Mesodermal cell (in vitro differentiated cells): ENCODE measurements at regions not wholly inside any gene's neighbourhood (a gene's known extent, or its start where the extent isn't known, plus 50 kb on each side); places are given as distances from the start of the nearest gene placed in this dataset.

Source experiments
- H3K27ac ChIP-seq: 2 replicates; pipeline ENCODE4 v1.7.0; 2013; ENCODE audit warnings: mild to moderate bottlenecking, low read depth, low read length, moderate library complexity; ENCODE audit not compliant: severe bottlenecking
- H3K36me3 ChIP-seq: 2 replicates; pipeline ENCODE4 v1.7.1; 2013; ENCODE audit warnings: mild to moderate bottlenecking, low read length, moderate library complexity; ENCODE audit not compliant: control insufficient read depth, insufficient read depth
- H3K4me1 ChIP-seq: one replicate; pipeline ENCODE4 v1.7.1; 2013; ENCODE audit warnings: mild to moderate bottlenecking, low read length; ENCODE audit not compliant: insufficient read depth, control insufficient read depth, poor library complexity, severe bottlenecking
- H3K4me3 ChIP-seq: 2 replicates; pipeline ENCODE4 v1.7.0; 2013; ENCODE audit warnings: low read length, control low read depth, mild to moderate bottlenecking; ENCODE audit not compliant: insufficient read depth, poor library complexity, severe bottlenecking; ENCODE audit errors: extremely low read depth
- H3K9me3 ChIP-seq: 2 replicates; pipeline ENCODE4 v1.7.1; 2013; ENCODE audit warnings: mild to moderate bottlenecking, low read length, moderate library complexity; ENCODE audit not compliant: control insufficient read depth
- whole genome bisulfite sequencing, 2 experiments: methylation state at CpG; one replicate each; pipeline ENCODE4 v1.1.5; 2013; ENCODE audit warnings: missing lambda C conversion rate in 2 of 2; ENCODE audit not compliant: insufficient coverage in 2 of 2; 5-methylcytosine and 5-hydroxymethylcytosine counted together

DNA sequence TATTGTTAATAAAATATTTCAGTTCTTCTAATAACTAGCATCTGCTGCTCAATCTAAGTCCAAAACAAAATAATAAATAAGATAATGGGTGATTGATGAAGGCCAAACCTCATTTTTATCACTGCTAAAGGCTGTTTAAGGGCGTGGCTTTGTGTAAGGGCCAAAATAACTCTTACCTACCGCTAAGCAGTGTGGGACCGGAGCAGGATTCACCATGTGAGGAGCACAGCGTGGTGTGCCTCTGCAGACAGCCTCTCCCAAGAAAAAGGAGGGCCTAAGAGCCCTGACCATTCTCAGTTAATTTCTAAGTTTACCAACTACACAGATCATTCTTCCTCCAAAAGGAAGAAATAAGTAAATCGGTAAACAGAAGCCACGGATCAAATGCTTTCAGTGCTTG lies 353.7 kb downstream of the ARL6IP6 start:
- 89 to 92% methylated on average over 3 of the region's 6 CpGs for WGBS, 2 experiments
- Histone ChIP-seq H3K4me3 (no peak overlapping the region), H3K36me3 (no peaks in the 10 kb centered on the region), H3K27ac (no peak overlapping the region), H3K9me3 (no peaks in the 10 kb centered on the region), H3K4me1 (no peaks in the 10 kb centered on the region)

DNA sequence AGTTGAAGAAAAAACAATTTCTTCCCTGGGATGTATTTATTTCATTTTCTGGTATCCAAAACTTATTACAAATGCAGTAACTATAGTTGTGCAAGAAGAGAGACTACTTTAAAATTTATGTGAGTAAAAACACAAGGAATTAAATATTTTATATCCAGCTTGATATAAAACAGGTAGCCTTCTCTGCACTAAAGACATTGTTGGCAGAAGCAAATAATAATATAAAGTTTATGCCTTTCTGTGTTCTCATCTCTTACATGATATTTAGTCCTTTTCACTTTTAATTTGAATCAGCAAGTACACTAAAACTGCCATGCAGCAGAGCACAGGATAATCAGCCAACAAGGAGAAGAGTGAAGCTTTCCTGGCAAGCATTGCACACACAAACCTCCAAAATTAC lies 352.7 kb downstream of the ARL6IP6 start:
- Histone ChIP-seq H3K4me1 (no peaks in the 10 kb centered on the region), H3K9me3 (no peaks in the 10 kb centered on the region), H3K36me3 (no peaks in the 10 kb centered on the region), H3K4me3 (no peak overlapping the region), H3K27ac (no peak overlapping the region)

DNA sequence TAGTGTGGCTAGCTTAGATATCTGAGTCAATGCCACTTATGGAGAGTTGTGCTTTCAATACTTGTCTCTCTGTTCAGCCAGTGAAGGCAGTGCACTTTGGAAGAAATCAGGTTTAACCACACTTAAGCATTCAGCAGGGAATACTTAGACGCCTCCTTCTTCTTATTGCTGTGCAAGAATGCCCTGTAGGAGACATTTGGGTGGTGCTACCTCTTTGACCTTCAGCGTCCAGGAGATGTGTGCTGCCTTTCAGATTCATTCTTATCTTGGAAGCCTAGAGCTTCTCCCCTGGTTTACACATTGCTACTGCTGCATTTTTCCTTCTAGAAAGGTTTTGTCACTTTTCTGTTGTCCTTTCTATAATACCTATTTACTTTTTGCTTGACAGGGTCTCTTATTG lies 350.5 kb downstream of the ARL6IP6 start:
- H3K4me3 ChIP-seq: no peak overlapping the region
- 90 to 94% methylated on average over 2 of the region's 2 CpGs for WGBS, 2 experiments
- no peak overlapping the region for H3K27ac ChIP-seq

DNA sequence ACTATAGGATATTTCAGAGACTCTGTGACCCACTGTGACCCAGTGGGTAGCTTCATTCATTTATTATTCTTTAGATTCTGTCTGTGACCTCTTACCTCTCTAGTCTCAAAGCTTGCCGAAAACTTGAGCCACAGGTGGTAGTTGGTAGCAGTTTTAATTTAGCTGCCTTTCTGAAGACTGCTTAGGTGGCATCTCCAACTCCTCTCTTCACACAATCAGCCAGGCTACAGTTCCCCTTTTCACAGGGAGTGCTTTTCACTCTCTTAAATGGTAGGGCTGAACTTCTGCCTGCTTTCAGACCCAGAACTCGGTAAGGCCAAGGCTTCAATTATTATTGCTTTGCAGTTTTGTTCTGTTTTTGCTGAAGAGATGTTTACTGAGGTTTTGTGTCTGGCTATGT lies 349.6 kb downstream of the ARL6IP6 start:
- Histone ChIP-seq H3K27ac (no peak overlapping the region), H3K9me3 (no peaks in the 10 kb centered on the region), H3K4me3 (no peak overlapping the region), H3K4me1 (no peaks in the 10 kb centered on the region), H3K36me3 (no peaks in the 10 kb centered on the region)
- WGBS, 2 experiments: no CpG with 5 or more reads among the region's 2 CpGs

More for the DNA sequence above, 350.5 kb downstream of the ARL6IP6 start:
- no peaks in the 10 kb centered on the region for H3K36me3 ChIP-seq
- no peaks in the 10 kb centered on the region for H3K4me1 ChIP-seq
- H3K9me3 ChIP-seq: no peaks in the 10 kb centered on the region

DNA sequence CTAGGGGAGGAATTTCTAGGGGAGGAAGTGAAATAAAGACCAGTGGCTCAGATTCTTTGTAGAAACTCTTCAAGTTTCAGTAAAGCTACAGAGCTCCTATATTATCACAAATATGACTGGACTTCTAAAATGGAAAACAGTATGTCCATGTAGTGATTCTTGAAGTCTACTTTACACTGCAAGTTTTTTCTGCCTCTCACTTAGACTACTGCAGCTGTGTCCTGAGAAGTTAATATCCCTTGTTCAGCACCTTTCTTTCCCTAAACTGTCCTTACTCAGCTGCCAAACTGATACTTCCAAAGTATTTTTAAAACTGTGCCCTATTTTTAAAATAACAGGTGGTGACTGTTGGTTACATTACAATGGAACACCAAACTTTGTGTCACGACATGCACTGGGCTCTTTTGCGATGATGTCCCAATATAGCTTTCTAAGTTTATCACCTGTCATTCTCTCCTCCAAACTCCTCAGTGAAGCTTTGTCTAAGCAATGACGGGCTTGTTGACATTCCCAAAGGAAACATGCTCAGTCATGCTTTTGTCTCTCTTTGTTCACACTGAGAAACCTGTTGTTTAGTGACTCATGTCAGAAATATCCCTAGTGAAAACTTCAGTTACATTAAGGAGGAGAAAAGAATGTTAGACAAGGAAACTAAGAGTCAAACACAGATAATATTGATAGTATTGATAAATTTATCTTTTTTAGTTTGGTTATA lies 341.1 kb downstream of the ARL6IP6 start:
- peak overlapping the region; percentile 93 for H3K27ac ChIP-seq
- WGBS, 2 experiments: 48 to 50% methylated on average over 1 to 3 of the region's 3 CpGs
- H3K4me1 ChIP-seq: peaks cover 17% of the 10 kb centered on the region
- H3K9me3 ChIP-seq: no peaks in the 10 kb centered on the region
- no peak overlapping the region for H3K4me3 ChIP-seq
- no peaks in the 10 kb centered on the region for H3K36me3 ChIP-seq

DNA sequence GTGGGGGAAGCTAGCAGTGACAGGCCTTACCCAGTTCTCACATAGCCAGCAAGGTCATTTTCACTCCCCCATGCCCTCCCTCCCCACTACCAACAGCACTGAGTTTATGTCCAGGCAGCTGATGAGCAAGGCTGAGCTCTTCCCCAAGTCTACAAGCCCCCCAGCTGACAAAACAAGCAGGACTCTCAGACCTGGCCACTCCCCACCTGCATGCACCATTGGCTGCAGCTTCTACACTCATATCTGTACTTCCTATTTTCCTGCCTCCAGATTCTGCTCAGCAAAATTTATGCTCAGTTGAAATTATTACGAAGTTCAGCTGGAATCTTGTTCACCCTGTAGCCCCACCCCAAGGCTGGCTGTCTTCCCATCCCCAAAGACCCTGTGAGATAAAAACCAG lies 339.3 kb downstream of the ARL6IP6 start:
- WGBS, 2 experiments: 100% methylated on average over 1 of the region's 1 CpG
- no peaks in the 10 kb centered on the region for H3K36me3 ChIP-seq
- H3K27ac ChIP-seq: no peak overlapping the region
- H3K4me1 ChIP-seq: peaks cover 17% of the 10 kb centered on the region
- H3K9me3 ChIP-seq: no peaks in the 10 kb centered on the region
- H3K4me3 ChIP-seq: no peak overlapping the region

DNA sequence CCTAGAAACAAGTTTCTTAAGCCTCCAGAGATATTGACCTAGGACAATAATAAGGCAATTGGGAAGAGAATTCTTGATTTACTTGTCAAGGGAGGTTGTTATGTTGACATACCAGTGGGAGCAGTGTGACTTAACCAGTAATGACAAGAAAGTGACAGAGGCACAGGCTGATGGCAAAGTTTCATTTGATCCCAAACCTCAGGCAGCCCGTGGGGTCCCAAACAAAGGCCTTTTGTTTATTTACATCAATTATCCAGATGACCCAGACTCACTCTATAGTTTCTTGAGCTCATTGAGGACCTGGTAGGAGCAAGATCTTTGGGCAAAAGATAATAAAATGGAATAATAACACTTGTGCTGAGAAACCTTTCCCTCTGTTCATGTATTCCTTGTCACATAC lies 336.8 kb downstream of the ARL6IP6 start:
- no peak overlapping the region for H3K4me3 ChIP-seq
- peaks cover 15% of the 10 kb centered on the region for H3K4me1 ChIP-seq
- H3K9me3 ChIP-seq: no peaks in the 10 kb centered on the region
- no peaks in the 10 kb centered on the region for H3K36me3 ChIP-seq
- WGBS, 2 experiments: no CpG with 5 or more reads among the region's 1 CpG
- no peak overlapping the region for H3K27ac ChIP-seq

DNA sequence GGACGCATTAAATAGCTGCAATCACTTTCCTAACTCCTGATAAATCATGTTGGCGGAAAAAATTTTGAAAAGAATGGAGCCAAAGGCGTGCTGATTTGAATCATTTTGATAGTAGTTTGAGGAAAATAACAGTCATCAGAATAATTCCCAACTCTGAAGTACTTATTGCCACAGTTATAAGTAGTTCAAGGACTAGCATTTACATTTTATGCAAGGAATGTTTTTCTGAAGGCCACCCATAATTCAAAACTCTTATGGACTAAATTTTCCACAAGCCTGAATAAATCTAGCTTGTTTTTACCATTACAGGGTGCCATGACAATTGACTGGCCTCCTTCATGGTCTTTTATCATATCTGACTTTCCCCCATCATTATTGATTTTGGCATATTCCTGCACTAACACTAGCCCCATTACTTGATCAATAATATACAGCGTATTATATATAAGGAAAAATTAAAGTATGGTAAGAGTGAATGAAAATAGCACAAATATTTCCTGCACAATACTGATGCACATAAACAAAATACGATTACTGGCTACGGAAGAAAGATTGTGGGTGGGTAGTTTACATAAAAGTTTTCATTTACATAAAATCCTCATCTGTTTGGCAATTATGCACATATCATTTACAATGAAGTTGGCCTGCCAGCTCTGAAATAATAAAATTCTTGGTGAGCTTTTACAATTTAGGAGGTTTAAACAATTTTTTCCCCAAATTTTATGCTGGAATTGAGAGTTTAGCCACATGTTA lies 334.6 kb downstream of the ARL6IP6 start:
- Histone ChIP-seq H3K36me3 (no peaks in the 10 kb centered on the region), H3K4me1 (no peaks in the 10 kb centered on the region), H3K4me3 (no peak overlapping the region), H3K9me3 (no peaks in the 10 kb centered on the region), H3K27ac (no peak overlapping the region)
- no CpG with 5 or more reads among the region's 6 CpGs for WGBS, 2 experiments

DNA sequence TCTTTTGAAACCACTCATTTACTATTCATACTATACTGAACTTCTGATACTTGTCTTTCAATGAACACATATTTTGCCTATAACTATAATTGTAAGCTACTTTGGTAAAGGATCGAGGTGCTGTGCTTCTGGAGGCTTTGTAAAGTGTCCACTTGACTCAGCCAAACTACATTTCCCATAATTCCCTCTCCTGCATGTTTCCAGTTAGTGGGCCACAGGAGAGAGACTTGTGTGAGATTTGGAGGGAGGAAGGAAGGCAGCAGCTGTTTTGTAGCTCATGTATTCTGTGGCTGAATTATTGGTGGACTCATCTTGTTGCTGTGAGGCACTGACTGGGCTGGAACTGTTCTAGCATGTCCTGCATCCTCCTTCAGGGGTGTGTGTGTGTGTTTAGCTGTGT lies 328.8 kb downstream of the ARL6IP6 start:
- H3K9me3 ChIP-seq: no peaks in the 10 kb centered on the region
- no peak overlapping the region for H3K27ac ChIP-seq
- H3K36me3 ChIP-seq: no peaks in the 10 kb centered on the region
- H3K4me1 ChIP-seq: no peaks in the 10 kb centered on the region
- no CpG with 5 or more reads among the region's 1 CpG for WGBS, 2 experiments
- H3K4me3 ChIP-seq: no peak overlapping the region

DNA sequence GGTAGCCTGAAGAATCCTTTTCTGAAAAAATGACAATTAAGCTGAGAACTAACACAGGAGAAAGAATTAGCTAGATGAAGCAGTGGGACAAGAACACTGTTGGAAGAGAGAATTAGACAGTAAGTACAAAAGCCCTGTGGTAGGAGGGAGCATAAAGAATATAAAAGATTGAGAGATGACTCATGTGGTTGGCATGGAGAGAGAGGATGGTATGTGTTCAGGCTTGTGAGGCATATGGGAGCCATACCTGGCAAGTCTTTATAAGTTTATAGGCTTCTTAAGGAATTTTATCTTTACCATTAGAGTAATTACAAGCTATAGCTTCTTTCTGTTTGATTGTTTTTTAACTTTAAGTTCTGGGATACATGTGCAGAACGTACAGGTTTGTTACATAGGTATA lies 325.0 kb downstream of the ARL6IP6 start:
- no peaks in the 10 kb centered on the region for H3K4me1 ChIP-seq
- H3K27ac ChIP-seq: no peak overlapping the region
- no peak overlapping the region for H3K4me3 ChIP-seq
- WGBS, 2 experiments: no CpG with 5 or more reads among the region's 1 CpG
- no peaks in the 10 kb centered on the region for H3K36me3 ChIP-seq
- H3K9me3 ChIP-seq: no peaks in the 10 kb centered on the region

DNA sequence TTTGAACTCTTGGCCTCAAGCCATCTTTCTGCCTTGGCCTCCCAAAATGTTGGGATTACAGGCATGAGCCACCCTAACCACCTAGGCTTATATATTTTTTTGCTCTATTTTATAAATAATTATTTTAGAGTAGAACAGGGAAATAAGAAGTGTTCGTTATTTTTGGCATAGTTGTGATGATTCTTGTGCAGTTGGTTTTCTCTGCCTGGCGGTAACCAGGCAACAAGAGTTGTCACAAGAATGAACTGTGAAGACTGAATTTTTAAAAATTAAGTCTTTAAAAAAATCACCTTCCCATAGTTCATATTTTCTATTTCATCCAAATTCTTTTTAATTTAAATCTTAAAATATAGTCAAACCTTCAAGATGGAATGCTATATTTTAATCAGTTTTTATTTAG lies 310.2 kb downstream of the ARL6IP6 start:
- Histone ChIP-seq H3K36me3 (no peaks in the 10 kb centered on the region), H3K4me3 (no peak overlapping the region), H3K27ac (no peak overlapping the region), H3K9me3 (no peaks in the 10 kb centered on the region), H3K4me1 (no peaks in the 10 kb centered on the region)
- no CpG with 5 or more reads among the region's 2 CpGs for WGBS, 2 experiments
